GM18502 (cell line): ENCODE measurements at regions not wholly inside any gene's neighbourhood (a gene's known extent, or its start where the extent isn't known, plus 50 kb on each side); places are given as distances from the start of the nearest gene placed in this dataset.

Experiments used
- ATAC-seq: cut with Tn5 transposase; IDR thresholded peaks from one replicate; pipeline ENCODE4 v1.9.1; 2021; ENCODE audit warnings: mild to moderate bottlenecking; ENCODE audit not compliant: unreplicated experiment, poor library complexity

DNA sequence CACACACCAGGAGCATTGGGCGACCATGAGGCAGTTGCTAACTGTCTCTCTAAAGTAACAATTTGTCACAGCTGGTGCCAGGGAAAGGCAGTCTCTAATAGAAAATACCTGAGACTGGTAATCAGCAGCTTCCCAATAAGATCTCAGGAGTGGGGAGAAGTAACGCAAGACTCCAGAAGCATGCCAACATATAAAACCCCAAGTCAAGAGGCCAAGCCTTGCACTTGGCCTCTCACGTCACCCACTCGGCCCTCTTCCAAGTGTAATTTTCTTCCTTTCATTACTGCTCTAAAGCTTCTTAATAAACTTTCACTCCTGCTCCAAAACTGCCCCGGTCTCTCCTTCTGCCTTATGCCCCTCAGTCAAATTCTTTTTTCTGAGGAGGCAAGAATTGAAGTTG is 455.6 kb upstream of the ACVR2A start:
- no peak for ATAC-seq

DNA sequence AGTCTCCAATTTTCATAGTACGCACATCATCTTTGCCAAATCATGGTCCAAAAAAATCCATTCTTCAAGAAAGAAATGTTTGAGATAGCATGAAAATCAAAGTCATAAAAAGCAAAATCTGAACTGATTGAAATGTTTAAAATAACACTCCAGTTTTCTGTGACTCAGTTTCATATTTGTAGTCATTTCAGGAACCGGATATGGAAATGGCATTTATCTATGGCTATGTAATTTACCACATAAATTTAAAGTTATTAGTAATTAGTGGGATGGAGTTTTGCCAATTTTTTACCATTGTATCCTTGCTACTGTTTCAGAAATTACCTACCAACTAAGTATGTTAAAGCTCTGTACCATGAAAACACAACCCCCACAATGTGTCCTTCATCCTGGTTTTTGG is 456.6 kb upstream of the ACVR2A start:
- ATAC-seq = no peak

DNA sequence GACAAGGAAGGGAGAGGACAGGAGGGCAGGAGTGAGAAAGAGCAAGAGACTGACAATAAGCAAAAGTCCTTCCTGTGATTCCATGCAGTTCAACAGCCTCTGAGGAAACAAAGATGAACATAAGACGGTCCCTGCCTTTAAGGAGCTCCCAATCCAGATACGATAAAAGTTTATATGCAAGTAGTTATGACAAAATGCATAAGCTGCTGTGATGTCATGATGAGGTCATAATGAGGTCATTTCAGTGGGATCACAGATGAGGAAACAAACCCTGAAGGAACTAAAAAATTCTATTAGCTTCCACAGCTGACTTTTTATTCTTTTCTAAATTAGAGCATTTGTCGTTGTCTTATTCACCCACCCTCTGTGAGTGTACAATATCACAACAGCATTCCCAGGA is 458.5 kb upstream of the ACVR2A start:
- ATAC-seq = no peak

DNA sequence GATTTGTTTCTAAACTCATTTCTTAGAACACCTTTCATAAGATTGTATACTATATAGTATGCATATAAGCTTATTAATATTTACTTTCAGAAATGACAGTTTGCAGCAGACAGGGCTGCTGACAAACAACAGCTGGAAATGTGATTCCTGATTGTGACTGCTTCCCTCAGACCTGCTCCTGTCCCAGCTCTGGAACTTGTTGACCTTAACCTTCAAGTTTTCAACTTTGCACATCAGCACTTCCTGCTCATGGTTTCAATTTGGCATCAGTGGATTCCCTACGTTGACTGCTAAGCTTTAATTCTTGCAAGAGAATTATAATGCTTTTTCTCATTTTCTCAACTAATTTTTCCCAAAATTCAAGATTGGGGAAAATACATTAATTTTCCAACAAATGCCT is 459.2 kb upstream of the ACVR2A start:
- ATAC-seq = no peak

DNA sequence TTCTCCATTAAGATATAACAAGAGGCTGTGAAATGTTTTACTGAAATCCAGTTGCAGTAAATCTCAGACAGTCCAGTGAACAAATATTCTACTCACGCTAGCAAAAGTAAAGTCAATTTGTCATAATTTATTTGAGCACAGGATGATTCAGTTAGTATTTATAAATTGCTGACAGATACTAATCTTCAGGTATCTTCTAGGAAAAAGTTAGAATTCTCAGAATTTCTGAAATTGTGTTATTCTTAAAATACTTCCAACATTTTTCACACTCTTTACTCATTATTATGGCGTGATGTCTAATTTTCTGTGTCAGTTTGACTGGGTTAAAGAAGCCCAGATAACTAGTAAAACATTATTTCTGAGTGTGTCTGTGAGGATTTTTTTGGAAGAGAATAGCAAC is 460.2 kb upstream of the ACVR2A start:
- no peak for ATAC-seq

DNA sequence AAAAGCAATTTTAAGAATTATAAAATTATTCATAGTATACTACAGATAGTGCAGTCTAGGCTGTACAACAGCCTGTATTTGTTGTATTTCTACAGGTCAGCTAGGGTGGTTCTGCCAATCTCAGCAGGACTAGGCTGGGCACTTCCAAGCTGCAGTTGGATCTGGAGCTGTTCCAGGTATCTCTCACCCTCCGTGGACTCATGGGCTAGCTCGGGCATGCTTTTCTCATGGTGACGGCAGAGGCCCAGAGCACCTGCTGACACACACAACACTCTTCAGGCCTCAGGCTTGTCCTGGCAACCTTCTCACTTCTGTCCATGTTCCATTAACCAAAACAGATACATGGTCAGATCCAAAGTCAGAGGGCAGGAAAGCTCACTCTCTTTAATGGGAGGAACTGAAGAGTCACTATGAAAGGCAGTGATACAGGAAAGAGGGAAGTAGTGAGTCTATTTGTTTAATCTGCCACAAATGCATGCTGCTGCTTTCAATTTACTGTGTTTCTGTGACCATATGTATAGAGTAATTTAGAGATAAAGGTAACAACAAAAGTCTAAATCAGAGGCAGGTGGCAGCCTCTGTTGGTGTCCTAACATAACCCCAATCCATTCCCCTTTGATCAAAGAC is 462.4 kb upstream of the ACVR2A start:
- ATAC-seq = no peak

DNA sequence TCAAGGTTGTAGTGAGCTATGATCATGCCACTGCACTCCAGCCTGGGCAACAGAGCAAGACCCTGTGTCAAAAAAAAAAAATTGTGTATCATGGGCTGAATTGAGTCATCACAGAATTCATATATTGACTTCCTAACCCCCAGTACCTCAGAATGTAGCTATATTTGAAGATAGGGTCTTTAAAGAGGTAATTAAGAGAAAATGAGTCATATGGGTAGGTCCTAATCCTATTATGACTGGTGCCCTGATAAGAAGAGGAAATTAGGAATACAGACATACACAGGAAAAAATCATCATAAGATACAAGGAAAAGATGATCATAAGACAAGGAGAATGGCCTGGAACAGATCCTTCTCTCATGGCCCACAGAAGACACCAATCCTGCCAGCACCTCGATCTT is 466.4 kb upstream of the ACVR2A start:
- ATAC-seq = no peak

DNA sequence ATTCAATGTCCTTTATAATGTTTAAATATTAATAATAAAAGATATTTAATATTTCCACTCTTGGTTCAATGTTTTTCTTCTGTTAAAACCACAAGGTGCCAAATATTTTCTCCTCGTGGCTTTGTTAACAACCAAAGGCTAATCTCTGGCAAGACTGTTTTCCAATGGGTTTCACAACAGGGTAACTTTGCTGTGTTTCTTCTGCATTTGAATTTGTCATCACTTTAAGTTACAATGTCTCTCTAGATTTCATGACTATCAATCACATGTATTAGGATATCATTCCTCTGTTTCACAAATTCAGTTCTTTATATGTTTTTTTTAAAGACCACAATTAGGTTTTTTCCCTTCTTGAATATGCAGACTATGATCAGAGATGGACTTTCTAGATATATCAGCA is 469.8 kb upstream of the ACVR2A start:
- ATAC-seq = no peak

DNA sequence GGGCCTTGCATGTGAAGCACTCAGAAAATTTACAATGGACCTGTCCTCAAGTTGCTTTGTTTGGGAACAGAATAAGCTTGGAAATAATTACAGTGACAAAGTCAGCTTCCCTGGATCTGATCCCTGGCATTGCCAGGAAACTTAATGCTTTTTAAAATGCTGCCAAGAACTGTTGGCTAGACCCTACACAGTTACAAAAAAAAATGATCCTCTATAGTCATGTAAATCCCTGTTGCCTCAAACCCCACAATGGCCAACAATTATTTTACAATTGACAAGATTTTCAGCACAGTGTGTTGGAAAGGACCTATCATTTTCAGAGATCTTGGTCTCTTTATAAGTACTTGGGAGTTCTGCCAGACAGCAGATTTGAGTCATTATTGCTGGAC is 470.4 kb upstream of the ACVR2A start:
- no peak for ATAC-seq

DNA sequence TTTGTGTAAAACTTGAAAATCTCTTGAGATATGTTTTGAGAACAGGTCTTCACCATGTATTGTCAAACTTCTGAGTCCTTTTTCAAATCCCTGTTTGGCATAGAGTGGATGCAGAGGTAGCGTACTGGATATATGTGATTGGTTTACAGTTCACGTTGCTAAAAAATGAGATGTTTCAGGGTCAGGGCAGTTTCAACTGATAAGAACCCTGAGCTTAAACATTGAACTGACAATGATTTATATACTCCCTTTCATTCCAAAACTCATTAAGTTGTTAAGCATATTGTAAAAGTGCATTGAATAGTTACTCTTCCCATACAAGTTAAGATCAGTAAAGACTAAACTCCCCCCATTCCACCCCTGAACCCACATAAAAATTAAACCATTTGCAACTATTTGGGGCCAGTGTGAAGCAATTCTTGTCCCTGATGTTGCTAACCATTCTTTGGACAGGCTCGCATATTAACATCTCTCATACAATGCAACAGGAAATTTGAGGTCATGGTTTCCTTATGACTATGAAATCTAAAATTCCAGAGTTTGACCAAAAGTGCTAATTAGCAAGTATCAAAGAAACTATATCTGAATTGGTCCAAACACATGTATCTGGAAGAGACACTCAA is 470.9 kb upstream of the ACVR2A start:
- no peak for ATAC-seq

DNA sequence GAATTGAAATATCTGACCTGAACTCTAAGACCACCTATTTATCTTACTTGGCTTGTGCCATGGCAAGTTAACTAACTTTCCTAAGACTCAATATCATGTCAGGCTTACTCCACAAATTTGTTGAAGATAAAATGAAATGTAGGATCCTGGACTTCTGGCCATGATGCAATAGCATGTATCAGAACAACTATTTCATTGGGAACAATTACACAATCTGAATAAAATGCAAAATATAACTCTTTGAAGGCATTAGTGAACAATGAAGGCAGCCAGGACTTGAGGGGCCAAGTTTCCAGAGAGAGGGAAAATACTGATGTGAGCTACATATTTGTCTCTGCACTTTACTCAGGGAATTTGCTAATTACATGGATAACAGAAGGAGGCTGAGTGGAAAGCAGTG is 476.5 kb upstream of the ACVR2A start:
- ATAC-seq = no peak

DNA sequence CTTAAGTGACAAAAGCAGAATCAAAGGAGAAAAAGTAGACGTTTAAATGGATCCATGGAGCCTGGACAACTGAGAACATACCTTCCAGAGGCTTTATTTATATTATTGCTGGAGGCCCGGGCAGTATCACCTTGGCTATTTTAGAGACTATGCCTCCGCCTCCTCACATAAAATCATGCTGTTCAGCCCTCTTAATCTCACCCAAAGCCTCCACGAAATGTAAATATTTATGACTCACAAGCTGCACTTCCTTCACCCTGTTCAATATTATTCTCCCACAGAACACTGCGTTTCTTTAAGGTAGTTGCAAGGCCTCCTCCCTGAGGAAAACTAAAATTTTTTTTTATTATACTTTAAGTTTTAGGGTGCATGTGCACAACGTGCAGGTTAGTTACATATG is 478.6 kb upstream of the ACVR2A start:
- ATAC-seq = no peak

DNA sequence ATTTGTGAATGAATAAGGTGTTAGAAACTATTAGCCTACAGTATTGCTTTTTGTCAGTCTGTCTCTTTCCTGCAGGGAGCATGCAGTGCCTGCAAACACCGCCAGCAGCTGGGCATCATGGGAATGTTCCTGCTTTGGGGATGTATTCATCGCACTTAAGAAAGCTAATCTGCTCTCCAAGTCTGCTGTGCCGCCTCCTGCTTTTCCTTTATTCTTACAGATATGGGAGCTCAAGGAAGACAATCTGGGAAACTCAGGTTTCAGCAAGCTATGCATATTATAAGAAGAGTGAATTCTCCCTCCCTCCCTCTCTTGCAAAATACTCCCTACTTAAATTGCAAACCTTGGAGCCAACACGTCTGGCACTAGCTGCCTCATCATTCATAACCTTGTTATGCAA is 479.2 kb upstream of the ACVR2A start:
- ATAC-seq = no peak

DNA sequence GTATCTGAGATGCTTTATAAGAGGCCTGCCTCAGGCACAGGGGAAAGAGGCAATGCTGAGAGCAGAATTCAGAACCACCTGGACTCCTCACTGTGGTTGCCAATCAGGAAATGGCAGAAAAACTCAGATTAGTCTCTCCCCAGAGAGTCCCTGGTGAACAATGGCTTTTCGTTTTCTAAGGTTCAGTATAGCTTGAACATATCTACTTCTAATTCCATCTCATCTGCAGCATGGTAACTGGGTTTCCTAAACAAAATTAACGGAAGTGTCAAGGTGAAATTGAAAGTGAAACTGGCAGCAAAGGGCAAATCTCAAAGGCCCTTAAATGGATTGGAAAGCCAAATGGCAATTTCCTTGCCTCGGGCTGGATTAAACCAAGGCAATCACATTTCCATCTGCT is 480.2 kb upstream of the ACVR2A start:
- peak; percentile 65 for ATAC-seq

DNA sequence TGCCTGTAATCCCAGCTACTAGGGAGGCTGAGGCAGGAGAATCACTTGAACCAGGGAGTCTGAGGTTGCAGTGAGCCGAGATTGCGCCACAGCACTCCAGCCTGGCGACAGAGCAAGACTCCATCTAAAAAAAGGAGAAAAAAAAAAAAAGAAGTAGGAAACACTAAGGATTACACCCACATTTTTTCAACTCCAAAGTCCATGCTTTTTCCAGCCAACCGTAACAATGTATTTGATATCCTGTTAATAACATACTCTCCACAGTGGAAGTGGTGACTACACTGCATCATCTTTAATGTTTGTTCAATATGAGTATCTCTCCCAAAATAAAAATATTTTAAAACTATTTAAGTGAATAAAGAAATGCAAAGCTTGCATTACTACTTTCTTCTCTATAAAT is 481.6 kb upstream of the ACVR2A start:
- ATAC-seq = no peak

DNA sequence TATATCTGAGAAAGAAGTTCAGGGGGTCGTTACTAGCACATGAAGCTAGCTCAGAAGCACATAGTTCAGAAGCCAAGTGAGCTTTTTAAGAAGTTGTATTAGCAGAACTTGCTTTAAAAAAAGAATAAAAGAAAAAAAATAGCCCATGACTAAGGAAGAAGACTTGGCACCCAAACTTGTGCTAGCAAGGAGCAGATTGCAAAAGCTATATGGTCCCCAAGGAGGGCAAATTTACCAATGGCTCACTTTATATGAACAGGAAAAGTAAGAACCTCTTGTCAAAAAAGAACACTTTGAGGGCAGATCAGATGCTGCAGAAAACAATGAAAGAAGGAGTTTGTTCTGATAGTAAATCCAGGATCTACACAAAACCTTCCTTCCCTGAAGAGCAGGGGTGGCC is 486.5 kb upstream of the ACVR2A start:
- no peak for ATAC-seq

DNA sequence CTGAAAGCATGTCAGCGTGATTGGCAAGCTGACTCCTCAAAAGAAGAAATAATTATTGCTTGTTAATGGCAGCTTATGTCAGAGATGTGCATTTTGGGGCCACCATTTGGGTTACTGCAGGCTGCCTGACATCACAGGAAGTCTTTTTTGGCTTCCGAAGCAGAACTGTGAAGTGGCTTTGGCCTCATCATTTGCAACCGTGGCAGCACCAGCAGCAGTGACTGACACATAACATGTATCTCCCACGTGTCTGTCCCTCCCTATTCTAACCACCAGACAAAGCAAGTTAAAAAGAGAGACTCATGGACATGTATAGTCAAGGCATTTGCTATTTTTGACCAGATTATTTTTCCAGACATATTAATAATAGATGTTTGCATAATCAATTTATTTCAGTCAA is 488.7 kb upstream of the ACVR2A start:
- no peak for ATAC-seq

DNA sequence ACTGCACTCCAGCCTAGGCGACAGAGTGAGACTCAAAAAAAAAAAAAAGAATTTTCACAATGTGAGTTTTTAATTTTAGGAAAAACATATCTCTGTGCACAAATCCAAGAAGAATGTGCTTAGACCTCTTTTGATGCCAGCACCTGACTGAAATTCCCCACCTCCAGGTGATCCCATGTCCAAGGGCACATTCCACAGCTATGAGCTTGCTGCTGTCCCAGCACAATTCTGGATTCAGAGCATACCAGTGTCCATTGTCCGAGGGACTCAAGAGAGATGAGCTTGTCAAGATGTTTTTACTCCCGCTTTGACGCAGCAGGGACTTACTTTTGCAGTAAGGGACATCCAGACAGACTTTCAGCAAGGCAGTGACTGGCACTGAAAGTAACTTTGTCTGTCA is 489.1 kb upstream of the ACVR2A start:
- ATAC-seq = no peak

DNA sequence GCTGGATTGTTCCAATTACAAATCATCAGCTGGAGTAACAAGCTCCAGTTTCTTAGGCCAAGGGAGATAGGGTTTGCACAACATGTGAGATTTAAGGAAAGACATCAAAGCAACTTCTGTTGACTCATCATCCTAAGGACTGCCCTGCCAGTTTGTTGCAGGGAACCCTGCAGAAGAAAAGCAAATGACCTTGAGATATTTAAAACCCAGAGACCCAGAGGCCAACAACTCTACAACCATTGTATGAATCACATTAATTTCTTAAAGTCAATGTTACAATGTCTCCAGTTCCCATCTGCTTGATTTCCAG is 491.8 kb upstream of the ACVR2A start:
- no peak for ATAC-seq

DNA sequence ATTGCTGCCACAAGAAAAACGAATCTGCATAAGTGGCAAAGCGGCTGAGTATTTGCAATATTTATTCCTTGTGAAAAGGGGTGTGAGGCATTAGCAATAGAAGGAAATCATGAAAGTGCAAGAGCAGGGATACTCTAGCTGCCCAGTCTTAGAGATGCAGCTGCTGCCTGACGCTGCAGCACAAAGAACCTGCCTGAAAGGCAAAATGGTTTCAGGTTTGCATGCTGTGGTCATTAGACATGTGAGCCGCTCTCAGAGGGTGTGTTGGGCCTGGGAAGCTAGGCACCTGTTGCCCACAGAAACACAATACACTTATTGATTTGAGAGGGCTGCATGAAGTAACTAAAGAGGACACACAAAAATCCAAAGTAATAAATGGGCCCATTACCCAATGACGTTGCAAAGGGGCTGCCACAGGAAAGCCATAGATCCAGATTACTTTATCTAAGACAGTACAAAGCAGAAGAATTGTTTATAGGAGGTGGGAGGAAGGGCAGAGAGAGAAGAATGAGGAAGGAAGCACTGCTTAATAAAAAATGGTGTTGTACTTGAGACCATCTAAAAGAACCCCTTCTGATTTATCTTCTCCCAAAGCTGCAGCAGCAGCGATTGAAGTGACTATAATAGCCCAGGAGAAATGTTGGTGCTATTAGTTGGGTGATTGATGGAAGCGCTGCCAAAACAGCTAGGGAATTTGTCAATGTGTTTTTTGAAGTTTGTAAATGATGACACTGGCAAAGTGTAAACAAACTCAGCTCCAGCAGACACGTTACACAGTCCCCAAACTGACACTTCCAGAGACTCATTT is 492.4 kb upstream of the ACVR2A start:
- ATAC-seq = no peak

DNA sequence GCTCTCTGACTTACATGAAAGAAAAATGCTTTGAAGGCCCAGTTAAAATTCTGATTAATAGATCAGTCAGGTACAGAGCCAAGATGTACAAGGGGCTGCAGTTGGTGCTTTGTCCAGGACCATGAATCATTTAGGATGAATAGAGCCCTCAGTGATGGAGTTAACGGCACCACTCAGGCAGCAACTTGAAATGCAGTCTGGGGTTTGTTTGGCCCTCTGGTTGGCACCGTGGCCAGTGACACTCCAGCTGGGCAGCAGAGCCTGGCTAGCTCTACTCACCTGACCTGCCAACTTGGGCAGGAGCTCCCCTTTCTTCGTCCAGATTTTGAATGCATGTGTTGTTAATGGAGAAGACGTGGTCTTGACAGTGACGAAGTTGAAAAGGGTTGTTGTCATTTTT is 493.0 kb upstream of the ACVR2A start:
- no peak for ATAC-seq

DNA sequence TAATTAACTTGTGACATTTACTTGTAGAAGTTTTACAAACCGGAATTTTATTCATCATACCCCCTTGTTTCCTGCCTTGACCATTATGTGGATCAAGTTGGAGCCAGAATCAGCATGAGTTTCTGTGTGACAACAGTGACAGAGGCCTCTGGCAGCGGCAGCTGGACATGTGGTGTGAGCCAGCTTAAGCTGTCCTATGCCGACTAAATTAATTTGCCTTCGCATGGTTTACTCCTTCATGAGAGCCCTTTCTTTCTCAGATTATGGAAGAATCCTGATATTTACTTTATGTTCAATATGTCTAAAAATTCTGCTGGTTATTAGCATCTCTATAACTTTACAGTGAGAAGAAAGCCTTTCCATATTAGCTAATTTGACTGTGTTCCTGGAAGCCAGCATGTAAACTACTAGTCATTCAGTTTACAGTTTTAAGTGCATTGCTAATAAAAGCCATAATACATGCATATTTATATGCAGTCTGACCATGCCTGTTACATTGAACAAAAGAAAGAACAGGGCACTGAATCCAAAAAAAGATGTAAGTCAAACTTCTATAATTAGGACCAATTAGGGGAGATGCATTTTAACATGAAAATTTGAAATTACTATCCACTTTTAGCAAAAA is 495.8 kb upstream of the ACVR2A start:
- ATAC-seq = no peak
